Liver (tissue), 3 donors: ENCODE measurements at regions not wholly inside any gene's neighbourhood (a gene's known extent, or its start where the extent isn't known, plus 50 kb on each side); places are given as distances from the start of the nearest gene placed in this dataset.

Source experiments
- HNF4G ChIP-seq: IDR thresholded peaks from 2 replicates; pipeline ENCODE4 v1.6.1; 2016; ENCODE audit warnings: antibody characterized with exemption
- NR2F2 ChIP-seq: IDR thresholded peaks from 2 replicates; pipeline ENCODE4 v1.6.1; 2016; ENCODE audit warnings: antibody characterized with exemption
- RAD21 ChIP-seq, 2 donors: IDR thresholded peaks; 2 replicates each; pipeline ENCODE4 v1.6.1; 2016; ENCODE audit warnings: antibody characterized with exemption in 2 of 2, mild to moderate bottlenecking in 2 of 2
- RXRA ChIP-seq, 2 donors: IDR thresholded peaks; 2 replicates each; pipeline ENCODE4 v1.6.1; 2017 to 2018; ENCODE audit warnings: antibody characterized with exemption in 2 of 2, mild to moderate bottlenecking in 1 of 2
- SP1 ChIP-seq: IDR thresholded peaks from 2 replicates; pipeline ENCODE4 v1.6.1; 2018; ENCODE audit warnings: antibody characterized with exemption, mild to moderate bottlenecking
- TAF1 ChIP-seq: conservative IDR thresholded peaks from 2 replicates; pipeline ENCODE4 v1.6.1; 2016; ENCODE audit warnings: antibody characterized with exemption, mild to moderate bottlenecking
- TF ChIP-seq, protein P1 (sequence below): IDR thresholded peaks from 2 replicates; pipeline ENCODE4 v1.6.1; 2016; ENCODE audit warnings: antibody characterized with exemption
- TF ChIP-seq, protein P2 (sequence below): fragments of 150-350 bp; IDR thresholded peaks from 2 replicates; pipeline ENCODE4 v1.5.1; 2017; ENCODE audit warnings: improper control_type of control experiment, low read depth, low read length; ENCODE audit not compliant: missing input control
- TF ChIP-seq, protein P3 (sequence below): IDR thresholded peaks from 2 replicates; pipeline ENCODE4 v1.6.1; 2016; ENCODE audit warnings: antibody characterized with exemption
- donor health status: healthy.
- donor health status: healthy.

DNA sequence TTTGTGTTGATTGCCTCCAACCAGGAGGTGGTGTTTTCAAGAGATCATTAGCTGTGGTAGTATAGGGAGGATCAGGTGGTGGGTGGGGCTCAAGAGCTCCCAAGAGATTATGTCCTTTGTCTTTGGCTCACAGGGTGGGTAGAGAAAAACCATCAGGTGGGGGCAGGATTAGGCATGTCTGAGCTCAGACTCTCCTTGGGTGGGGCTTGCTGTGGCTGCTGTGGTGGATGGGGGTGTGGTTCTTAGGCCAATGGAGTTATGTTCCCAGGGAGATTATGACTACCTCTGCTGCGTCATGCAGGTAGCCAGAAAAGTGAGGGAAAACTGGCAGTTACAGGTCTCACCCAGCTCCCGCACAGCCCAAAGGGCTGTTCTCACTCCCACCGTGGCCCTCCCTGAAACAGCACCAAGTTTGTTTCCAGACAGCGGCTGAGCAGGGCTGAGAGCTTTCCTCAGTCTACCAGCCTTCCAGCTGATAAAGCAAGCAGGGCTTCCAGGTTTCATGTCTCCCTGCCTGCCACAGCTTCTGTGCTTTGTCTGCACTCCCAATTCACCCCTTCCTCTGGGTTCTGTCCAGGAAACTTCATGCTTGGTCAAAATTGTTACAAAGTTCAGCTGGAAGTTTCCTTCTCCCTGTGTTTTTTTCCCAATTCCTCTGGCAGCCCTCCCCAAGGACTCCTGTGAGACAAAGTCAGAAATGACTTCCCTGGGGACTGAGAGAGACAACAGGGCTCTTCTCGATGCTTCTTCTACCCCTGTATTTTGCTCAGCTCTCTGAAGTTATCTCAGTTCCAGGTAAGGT, 481.1 kb upstream of the MAN1A1 start:
- TF ChIP-seq, protein P1, sequence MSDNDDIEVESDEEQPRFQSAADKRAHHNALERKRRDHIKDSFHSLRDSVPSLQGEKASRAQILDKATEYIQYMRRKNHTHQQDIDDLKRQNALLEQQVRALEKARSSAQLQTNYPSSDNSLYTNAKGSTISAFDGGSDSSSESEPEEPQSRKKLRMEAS = no peak
- no peak for TF ChIP-seq TAF1
- TF ChIP-seq, protein P2, sequence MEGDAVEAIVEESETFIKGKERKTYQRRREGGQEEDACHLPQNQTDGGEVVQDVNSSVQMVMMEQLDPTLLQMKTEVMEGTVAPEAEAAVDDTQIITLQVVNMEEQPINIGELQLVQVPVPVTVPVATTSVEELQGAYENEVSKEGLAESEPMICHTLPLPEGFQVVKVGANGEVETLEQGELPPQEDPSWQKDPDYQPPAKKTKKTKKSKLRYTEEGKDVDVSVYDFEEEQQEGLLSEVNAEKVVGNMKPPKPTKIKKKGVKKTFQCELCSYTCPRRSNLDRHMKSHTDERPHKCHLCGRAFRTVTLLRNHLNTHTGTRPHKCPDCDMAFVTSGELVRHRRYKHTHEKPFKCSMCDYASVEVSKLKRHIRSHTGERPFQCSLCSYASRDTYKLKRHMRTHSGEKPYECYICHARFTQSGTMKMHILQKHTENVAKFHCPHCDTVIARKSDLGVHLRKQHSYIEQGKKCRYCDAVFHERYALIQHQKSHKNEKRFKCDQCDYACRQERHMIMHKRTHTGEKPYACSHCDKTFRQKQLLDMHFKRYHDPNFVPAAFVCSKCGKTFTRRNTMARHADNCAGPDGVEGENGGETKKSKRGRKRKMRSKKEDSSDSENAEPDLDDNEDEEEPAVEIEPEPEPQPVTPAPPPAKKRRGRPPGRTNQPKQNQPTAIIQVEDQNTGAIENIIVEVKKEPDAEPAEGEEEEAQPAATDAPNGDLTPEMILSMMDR = no peak
- no peak for TF ChIP-seq RAD21 (IDR thresholded peaks at IDR 0.05)
- no peak for TF ChIP-seq SP1
- TF ChIP-seq, protein P3, sequence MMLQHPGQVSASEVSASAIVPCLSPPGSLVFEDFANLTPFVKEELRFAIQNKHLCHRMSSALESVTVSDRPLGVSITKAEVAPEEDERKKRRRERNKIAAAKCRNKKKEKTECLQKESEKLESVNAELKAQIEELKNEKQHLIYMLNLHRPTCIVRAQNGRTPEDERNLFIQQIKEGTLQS = no peak
- TF ChIP-seq RXRA (IDR thresholded peaks at IDR 0.05) = no peak
- TF ChIP-seq NR2F2 = no peak
- no peak for TF ChIP-seq HNF4G
